ENCODE measurements at regions not wholly inside any gene's neighbourhood (a gene's known extent, or its start where the extent isn't known, plus 50 kb on each side); places are given as distances from the start of the nearest gene placed in this dataset.

GRCh38 chr17:12301551-12301950 is 280.9 kb downstream of the MAP2K4 start:
- TF ChIP-seq POLR2A (IDR thresholded peaks at IDR 0.05; ENCODE audit: low read length): no peak
- no peak for TF ChIP-seq GATA1 (IDR thresholded peaks at IDR 0.05; ENCODE audit: low read depth, low read length)
